ENCODE measurements at regions not wholly inside any gene's neighbourhood (a gene's known extent, or its start where the extent isn't known, plus 50 kb on each side); places are given as distances from the start of the nearest gene placed in this dataset.

GRCh38 chr15:96948981-96949380 is 618.5 kb downstream of the NR2F2 start (continued):
- no peak for TF ChIP-seq PATZ1 (CRISPR knock-in tag; IDR thresholded peaks at IDR 0.05; ENCODE audit: borderline replicate concordance)
- TF ChIP-seq GLIS3 (CRISPR knock-in tag; IDR thresholded peaks at IDR 0.05): no peak
- TF ChIP-seq PPARA (CRISPR knock-in tag; IDR thresholded peaks at IDR 0.05; ENCODE audit: borderline replicate concordance): no peak
- no peak for TF ChIP-seq ESRRG (CRISPR knock-in tag; IDR thresholded peaks at IDR 0.05)
- TF ChIP-seq SNAI2 (CRISPR knock-in tag; IDR thresholded peaks at IDR 0.05): no peak
- no peak for TF ChIP-seq RARB (CRISPR knock-in tag; IDR thresholded peaks at IDR 0.05)
- TF ChIP-seq ZFP3 (CRISPR knock-in tag; IDR thresholded peaks at IDR 0.05): no peak

GRCh38 chr15:96958721-96959120 is 628.2 kb downstream of the NR2F2 start:
- no peak for TF ChIP-seq RARB (CRISPR knock-in tag; IDR thresholded peaks at IDR 0.05)
- no peak for TF ChIP-seq ZFP30 (CRISPR knock-in tag; IDR thresholded peaks at IDR 0.05)
- no peak for TF ChIP-seq OSR1 (CRISPR knock-in tag; IDR thresholded peaks at IDR 0.05)
- no peak for TF ChIP-seq ZC3H10 (CRISPR knock-in tag; IDR thresholded peaks at IDR 0.05)
- no peak for TF ChIP-seq BACH2 (CRISPR knock-in tag; IDR thresholded peaks at IDR 0.05; ENCODE audit: borderline replicate concordance)
- TF ChIP-seq SNAI2 (CRISPR knock-in tag; IDR thresholded peaks at IDR 0.05): no peak
- TF ChIP-seq ZNF8 (CRISPR knock-in tag; IDR thresholded peaks at IDR 0.05): no peak
- no peak for TF ChIP-seq ISL1 (CRISPR knock-in tag; IDR thresholded peaks at IDR 0.05)
- TF ChIP-seq TOX (CRISPR knock-in tag; IDR thresholded peaks at IDR 0.05; ENCODE audit: borderline replicate concordance): no peak
- TF ChIP-seq CREB5 (CRISPR knock-in tag; IDR thresholded peaks at IDR 0.05; ENCODE audit: low read depth): no peak
- no peak for ATAC-seq

- no peak for ATAC-seq
- TF ChIP-seq TCF4 (CRISPR knock-in tag; IDR thresholded peaks at IDR 0.05; ENCODE audit: borderline replicate concordance) (no peak), POU6F1 (CRISPR knock-in tag; IDR thresholded peaks at IDR 0.05; ENCODE audit: borderline replicate concordance, low read depth) (no peak), RARB (CRISPR knock-in tag; IDR thresholded peaks at IDR 0.05) (no peak), ZFP30 (CRISPR knock-in tag; IDR thresholded peaks at IDR 0.05) (no peak), ESRRG (CRISPR knock-in tag; IDR thresholded peaks at IDR 0.05) (no peak), TOX (CRISPR knock-in tag; IDR thresholded peaks at IDR 0.05; ENCODE audit: borderline replicate concordance) (no peak), BACH2 (CRISPR knock-in tag; IDR thresholded peaks at IDR 0.05; ENCODE audit: borderline replicate concordance) (no peak), SNAI2 (CRISPR knock-in tag; IDR thresholded peaks at IDR 0.05) (no peak), TSHZ2 (CRISPR knock-in tag; IDR thresholded peaks at IDR 0.05) (no peak), OSR1 (CRISPR knock-in tag; IDR thresholded peaks at IDR 0.05) (no peak), CSRNP3 (CRISPR knock-in tag; IDR thresholded peaks at IDR 0.05) (no peak)
Observed at GRCh38 chr15:96959501-96959900, 629.0 kb downstream of the NR2F2 start.

Measured in SK-N-SH treated with all-trans-retinoic acid at 6 μM for 48 hours (cell line).